ENCODE measurements at regions not wholly inside any gene's neighbourhood (a gene's known extent, or its start where the extent isn't known, plus 50 kb on each side); places are given as distances from the start of the nearest gene placed in this dataset.
A peak's percentile ranks its signal among the peaks of the same experiment; 100 is the strongest.

- no peak for DNase-seq
Measured at GRCh38 chr13:22063416-22064124, 392.7 kb downstream of the FGF9 start.

GRCh38 chr13:22064854-22065620 is 394.2 kb downstream of the FGF9 start:
- DNase-seq = no peak

- DNase-seq = no peak
Measured at GRCh38 chr13:22073718-22074117, 402.8 kb downstream of the FGF9 start.

DNA sequence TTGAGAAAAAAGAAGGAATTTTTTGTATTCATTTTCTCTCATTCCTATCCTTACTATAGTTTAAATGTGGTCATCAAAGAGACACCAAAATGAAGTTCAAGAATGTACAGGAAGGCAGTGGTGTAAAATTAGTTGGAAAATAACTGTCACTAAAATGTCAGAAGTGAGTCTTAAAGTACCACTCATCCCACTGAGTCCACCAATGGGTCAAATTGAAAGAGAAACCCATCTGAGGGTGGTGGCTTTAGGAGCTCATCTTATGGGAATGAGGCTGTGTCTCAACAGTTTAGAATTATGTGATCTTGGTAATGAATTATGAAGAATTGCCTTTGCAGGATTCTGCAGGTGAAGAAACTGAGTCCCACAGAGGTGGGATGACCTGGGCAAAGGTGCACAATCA is 403.5 kb downstream of the FGF9 start:
- no peak for DNase-seq

DNA sequence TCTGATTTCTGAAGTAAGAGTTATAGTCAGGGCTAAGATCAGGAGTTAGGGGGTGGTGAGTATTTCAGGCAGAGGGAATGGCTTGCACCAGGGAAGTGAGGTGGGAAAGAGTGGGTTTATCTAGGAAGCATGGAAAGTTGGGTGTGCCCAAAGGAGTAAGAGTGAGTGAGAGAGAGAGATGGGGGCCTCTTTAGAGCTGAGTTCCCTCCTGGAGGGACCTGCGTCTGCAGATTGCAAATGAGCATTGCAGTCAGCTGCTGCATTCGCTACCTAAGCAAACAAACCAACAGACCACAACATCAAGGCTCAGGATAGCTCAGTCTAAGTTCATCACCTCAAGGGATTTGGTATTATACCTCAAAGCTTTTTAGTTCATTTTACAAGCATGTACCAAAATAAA is 405.8 kb downstream of the FGF9 start:
- DNase-seq = peak in 1 of 6 experiments; percentile 4

DNA sequence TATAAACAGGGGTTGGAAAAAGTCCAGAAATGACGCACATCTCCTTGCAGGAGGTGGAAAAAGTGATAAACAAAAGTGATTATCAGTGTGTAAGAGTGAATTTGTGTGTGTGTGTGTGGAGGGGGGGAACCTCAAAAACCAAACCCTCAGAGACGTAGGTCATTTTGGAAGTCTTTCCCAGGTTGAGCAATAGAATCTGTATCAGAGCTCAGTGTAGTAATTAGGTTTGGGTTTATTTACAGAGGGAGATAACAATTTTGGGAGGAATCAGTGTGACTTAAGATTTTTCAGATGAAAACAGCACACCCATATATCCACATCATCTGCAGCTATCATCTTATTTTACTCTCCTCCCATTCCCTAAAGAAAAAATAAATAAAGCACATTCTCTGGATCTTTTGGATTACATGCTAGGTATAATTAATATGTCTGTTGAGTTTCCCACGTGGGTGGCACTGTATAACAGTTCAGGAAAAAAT is 406.4 kb downstream of the FGF9 start:
- DNase-seq = no peak

DNA sequence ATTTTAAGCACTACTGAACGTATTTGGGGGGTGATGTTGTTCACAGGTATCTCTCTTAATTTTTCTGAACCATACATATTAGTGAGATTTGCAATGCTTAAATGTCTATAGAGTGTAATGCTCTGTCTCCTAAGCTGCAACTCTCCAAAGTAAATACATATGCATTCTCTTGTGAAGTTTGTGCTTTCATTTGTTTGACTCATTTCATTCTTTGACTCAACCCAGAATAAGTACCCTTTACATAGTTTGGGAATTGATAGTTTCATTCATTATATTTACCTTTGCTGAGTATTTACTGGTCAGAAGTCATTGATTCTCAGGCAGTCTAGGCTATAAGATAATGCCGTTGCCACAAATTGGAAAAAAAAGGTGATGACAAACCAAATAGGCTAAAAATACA is 406.9 kb downstream of the FGF9 start:
- no peak for DNase-seq

DNA sequence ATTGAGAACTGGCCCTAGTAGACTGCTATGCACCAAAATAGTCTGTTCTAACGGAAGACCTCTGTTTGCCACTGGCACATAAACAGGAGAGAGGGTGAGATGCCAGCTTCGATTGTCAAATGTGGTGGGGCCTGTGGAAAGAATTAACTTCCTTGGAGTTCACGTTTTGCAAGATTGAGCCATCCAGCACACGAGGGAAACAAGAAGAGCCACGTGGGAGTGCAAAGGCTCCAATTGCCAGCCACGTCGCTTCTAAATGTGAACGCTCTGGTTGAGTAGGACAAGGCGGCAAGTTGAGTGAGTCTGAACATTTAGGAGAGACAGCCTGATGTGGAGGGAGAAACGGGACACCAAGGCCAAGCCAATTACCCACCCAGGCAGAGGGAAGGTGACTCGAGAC is 409.1 kb downstream of the FGF9 start:
- no peak for DNase-seq

DNA sequence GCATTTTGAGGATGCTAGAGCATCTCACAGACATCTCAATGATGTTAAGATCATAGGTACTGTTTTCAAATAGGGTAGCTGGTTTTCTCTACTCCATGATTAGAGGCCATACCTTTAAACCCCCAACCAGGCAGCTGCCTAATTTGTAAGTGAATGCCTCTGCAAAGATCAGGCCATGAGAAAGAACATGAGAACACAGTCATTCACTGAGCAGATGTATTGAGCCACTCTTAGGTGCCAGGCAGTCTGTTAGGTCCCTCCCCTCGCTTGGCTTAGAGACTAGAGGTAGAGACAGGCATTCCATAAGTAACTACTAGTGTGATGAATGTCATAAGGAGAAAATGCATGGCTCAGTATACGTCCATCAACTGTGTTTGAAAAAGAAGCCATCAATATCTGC is 410.0 kb downstream of the FGF9 start:
- DNase-seq = no peak

- no peak for DNase-seq
Measured at GRCh38 chr13:22081430-22081829, 410.6 kb downstream of the FGF9 start.

GRCh38 chr13:22082030-22082429 is 411.2 kb downstream of the FGF9 start:
- DNase-seq = no peak

- peak in 2 of 6 experiments; percentile 11 to 32 for DNase-seq
Measured at GRCh38 chr13:22082437-22083100, 411.7 kb downstream of the FGF9 start.

- no peak for DNase-seq
Measured at GRCh38 chr13:22085001-22085400, 414.1 kb downstream of the FGF9 start.

DNA sequence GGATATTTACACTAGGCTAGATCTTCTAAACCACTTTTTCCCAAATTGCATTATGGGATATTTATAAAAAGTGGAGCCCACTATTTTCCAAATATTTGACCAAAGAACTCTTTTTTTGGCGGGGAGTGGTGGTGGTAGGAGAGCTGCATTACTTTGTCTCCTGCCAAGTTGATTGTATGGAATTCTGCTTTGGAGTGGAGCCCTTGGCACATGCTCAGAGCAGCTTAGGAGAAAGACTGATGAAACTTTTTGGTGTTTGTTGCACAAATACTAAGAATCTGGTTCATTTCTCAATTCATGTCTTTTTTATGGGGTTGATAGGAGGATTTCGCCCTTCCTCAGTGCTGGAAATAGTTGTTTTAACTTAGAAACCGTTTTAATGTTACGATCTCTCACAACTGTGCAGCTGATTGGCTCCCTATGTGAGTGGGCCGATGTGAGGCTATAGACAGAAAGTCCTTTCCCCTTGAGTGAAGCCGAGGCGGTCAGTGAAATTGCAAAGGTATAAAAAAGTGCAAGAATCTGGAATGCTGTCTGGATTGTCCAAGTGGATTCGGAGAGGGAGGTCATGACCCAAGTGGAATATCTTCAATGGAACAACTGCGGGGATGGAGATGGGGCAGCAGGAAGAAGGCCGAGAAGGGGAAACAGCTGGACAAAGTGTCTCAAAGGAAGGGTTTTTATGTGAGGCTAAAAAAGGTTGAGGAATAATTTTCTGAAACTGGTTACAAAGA is 415.9 kb downstream of the FGF9 start:
- DNase-seq = no peak

DNA sequence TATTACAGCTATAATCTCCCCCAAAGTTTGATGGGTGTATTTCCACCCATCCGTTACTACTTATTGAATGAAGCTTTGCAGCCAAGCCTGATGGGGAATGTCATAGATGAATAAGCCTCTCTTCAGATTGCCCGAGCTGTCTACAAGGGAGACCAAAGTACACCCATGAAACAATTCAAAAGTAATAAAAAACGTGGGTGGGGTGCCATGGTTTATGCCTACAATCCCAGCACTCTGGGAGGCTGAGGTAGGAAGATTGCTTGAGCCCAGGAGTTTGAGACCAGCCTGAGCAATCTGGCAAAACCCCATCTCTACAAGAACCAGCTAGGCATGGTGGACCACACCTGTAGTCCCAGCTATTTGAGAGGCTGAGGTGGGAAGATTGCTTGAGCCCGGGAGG is 419.2 kb downstream of the FGF9 start:
- DNase-seq = no peak

GRCh38 chr13:22091222-22091970 is 420.5 kb downstream of the FGF9 start:
- no peak for DNase-seq

DNA sequence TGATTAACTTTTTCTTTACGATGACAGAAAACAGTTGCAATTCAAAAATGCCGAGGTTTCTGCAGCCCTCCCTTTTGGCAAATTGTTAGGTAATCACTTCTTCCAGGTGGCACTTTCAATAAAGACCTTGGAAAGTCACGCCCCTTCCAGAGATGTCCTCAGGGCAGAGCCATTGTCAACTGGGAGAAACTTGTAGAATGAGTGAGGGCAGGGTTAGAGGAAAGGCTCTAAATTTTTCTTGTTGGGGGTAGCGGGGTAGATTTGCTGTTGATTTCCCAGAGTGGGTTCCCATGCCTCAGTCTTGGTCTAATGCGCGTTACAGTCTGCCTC is 421.1 kb downstream of the FGF9 start:
- no peak for DNase-seq

DNA sequence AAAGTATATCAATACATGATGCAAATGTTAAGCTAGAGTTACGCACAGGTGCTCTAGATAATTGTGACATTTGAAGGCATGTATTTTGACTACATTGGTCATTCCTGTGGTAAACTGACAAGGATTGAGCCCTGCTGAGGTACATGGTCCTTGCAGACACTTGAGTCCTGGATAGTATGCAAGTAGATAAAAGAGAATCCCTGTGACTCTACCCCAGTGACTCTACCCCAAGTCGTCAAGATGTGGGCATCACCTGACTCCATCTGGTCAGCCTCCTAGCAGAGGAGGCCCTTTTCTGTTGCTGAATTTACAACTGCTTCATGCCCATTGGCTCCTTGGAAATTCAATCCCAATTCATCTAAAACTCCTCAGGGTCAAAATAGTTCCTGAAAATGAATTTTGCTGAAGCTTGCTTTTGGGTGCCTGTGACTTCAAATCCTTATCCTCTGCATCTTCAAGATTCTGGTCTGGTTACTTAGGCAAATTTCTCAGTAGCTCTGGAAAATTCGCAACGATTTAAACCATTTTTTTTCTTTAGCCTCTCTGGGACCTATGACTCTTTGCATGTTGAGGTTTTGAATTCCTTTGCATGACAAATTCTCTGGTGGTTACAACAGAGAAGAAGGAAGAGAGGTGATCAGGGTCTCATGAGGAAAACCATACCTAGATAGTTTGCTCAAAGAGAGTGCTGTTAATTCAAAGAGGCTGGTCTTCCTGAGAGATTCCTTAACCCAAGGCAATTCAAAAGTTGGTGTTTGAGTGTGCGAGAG is 422.1 kb downstream of the FGF9 start:
- no peak for DNase-seq

- DNase-seq = no peak
Measured at GRCh38 chr13:22095794-22096193, 424.9 kb downstream of the FGF9 start.

GRCh38 chr13:22099585-22099984 is 428.7 kb downstream of the FGF9 start:
- DNase-seq = no peak

DNA sequence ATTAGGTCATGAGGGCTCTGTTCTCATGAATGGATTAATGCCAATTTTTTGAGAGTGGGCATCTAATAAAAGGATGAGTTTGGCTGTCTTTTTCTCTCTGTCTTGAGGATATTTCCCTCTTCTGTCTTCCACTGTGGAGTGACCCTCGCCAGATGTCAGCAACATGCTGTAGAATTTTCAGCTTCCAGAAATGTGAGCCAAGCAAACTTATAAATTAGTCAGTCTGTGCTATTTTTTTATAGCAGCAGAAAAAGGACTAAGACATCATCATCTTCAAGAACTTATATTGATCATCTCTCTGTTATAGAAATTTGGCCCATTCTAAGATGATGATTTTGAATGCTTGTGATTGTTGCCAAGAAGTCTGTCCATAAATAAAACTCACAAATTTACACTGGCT is 431.4 kb downstream of the FGF9 start:
- no peak for DNase-seq
